WI38 (cell line): ENCODE measurements at regions not wholly inside any gene's neighbourhood (a gene's known extent, or its start where the extent isn't known, plus 50 kb on each side); places are given as distances from the start of the nearest gene placed in this dataset.
"Not testable (repeated sequence)": the region's sequence is repeated elsewhere in the genome, so short reads cannot be mapped to it uniquely, and the experiment has no call there.

Source experiments
- H3K4me3 ChIP-seq: 2 replicates; pipeline ENCODE4 v1.5.1; 2011; ENCODE audit warnings: low read depth, mild to moderate bottlenecking, control low read depth, low read length
- CTCF ChIP-seq: IDR thresholded peaks from 2 replicates; pipeline ENCODE4 v1.5.1; 2012; ENCODE audit warnings: low read depth, mild to moderate bottlenecking, control low read depth, low read length

- no peak overlapping the region for H3K4me3 ChIP-seq
- TF ChIP-seq CTCF = no peak
These were observed 356.1 kb downstream of the LRATD1 start for GRCh38 chr2:14988600-14988999.

- TF ChIP-seq CTCF = no peak
- H3K4me3 ChIP-seq = no peak overlapping the region
These were observed 359.2 kb downstream of the LRATD1 start for GRCh38 chr2:14991723-14992122.

GRCh38 chr2:14994721-14995120 is 362.2 kb downstream of the LRATD1 start:
- no peak overlapping the region for H3K4me3 ChIP-seq
- no peak for TF ChIP-seq CTCF

- no peak for TF ChIP-seq CTCF
- no peak overlapping the region for H3K4me3 ChIP-seq
These were observed 364.0 kb downstream of the LRATD1 start for GRCh38 chr2:14996351-14997014.

- TF ChIP-seq CTCF = no peak
- no peak overlapping the region for H3K4me3 ChIP-seq
These were observed 366.0 kb downstream of the LRATD1 start for GRCh38 chr2:14998546-14998945.

- no peak for TF ChIP-seq CTCF
- H3K4me3 ChIP-seq = no peak overlapping the region
These were observed 366.7 kb downstream of the LRATD1 start for GRCh38 chr2:14999114-14999661.

- not testable (repeated sequence) for H3K4me3 ChIP-seq
These were observed 370.0 kb downstream of the LRATD1 start for GRCh38 chr2:15002519-15002918.

- no peak overlapping the region for H3K4me3 ChIP-seq
- no peak for TF ChIP-seq CTCF
These were observed 374.1 kb downstream of the LRATD1 start for GRCh38 chr2:15006667-15007066.
